Endothelial cell of umbilical vein (primary cell): ENCODE measurements at regions not wholly inside any gene's neighbourhood (a gene's known extent, or its start where the extent isn't known, plus 50 kb on each side); places are given as distances from the start of the nearest gene placed in this dataset.

Experiments used
- BruUV-seq: library from RNA; stranded (reverse); fragments of 400-500 nt; replicated peaks from 2 replicates; lab custom pipeline; 2021; lab: Mats Ljungman, UMichigan
- CTCF ChIA-PET: fragments of 300-600, 350-600 bp; sonication (Branson Sonifier 250); formaldehyde crosslinking; loops from one replicate; lab custom pipeline; 2021; ENCODE audit warnings: antibody characterized with exemption, inconsistent platforms; lab: Charles Lee
- POLR2A ChIA-PET: fragments of 300-600, 350-600 bp; sonication (Branson Sonifier 250); formaldehyde crosslinking; loops from one replicate; lab custom pipeline; 2021; ENCODE audit warnings: antibody characterized with exemption, inconsistent platforms; lab: Charles Lee
- DNase-seq: peaks from one replicate; pipeline ENCODE4 v3.0.0-alpha.2; 2011; ENCODE audit warnings: low read depth, low spot score
- FAIRE-seq: peaks from 2 replicates; lab custom pipeline; 2011; peaks lifted over from hg19 to GRCh38; lab: Jason Lieb, UNC
- H2AFZ ChIP-seq: 2 replicates; pipeline ENCODE4 v1.6.0; 2012; ENCODE audit warnings: low read depth, low read length, control low read depth, inconsistent platforms
- H3K27ac ChIP-seq: 2 replicates; pipeline ENCODE4 v1.5.1; 2011; ENCODE audit warnings: low read depth, mild to moderate bottlenecking, control low read depth, low read length, moderate library complexity; ENCODE audit not compliant: insufficient read depth
- H3K27me3 ChIP-seq, 2 experiments: 2 replicates each; pipeline versions ENCODE4 v1.6.0 to v1.6.1; 2011; ENCODE audit warnings: low read length in 2 of 2, mixed read lengths in 1 of 2; ENCODE audit not compliant: control insufficient read depth in 2 of 2, insufficient read depth in 2 of 2
- H3K36me3 ChIP-seq, 2 experiments: 2 replicates in 1 of 2; 3 replicates in 1 of 2; pipeline ENCODE4 v1.5.1; 2011; ENCODE audit warnings: low read length in 2 of 2, mild to moderate bottlenecking in 1 of 2, moderate library complexity in 1 of 2; ENCODE audit not compliant: control insufficient read depth in 2 of 2, insufficient read depth in 2 of 2; ENCODE audit errors: extremely low read depth in 1 of 2
- H3K4me1 ChIP-seq: 3 replicates; pipeline ENCODE4 v1.5.1; 2011; ENCODE audit warnings: mild to moderate bottlenecking, low read length; ENCODE audit not compliant: control insufficient read depth, insufficient read depth; ENCODE audit errors: extremely low read depth
- H3K4me2 ChIP-seq: 2 replicates; pipeline ENCODE4 v1.6.1; 2011; ENCODE audit warnings: low read length, control low read depth, mixed read lengths; ENCODE audit not compliant: insufficient read depth
- H3K4me3 ChIP-seq, 3 experiments: fragments of 200-600 bp in 1 of 3; sonication (generic), shearing (Covaris generic) in 1 of 3; replicated peaks in 1 of 3; 2 replicates each; pipeline ENCODE4 v1.5.1; 2011 to 2016; ENCODE audit warnings: control low read depth in 3 of 3, low read length in 3 of 3, mild to moderate bottlenecking in 2 of 3, inconsistent platforms in 1 of 3, low read depth in 1 of 3, moderate library complexity in 1 of 3; ENCODE audit not compliant: insufficient read depth in 1 of 3
- H3K79me2 ChIP-seq: 2 replicates; pipeline ENCODE4 v1.6.0; 2012; ENCODE audit warnings: low read length, inconsistent platforms; ENCODE audit not compliant: control insufficient read depth, insufficient read depth
- H3K9ac ChIP-seq: replicated peaks from 2 replicates; pipeline ENCODE3; 2011; ENCODE audit warnings: low read length, control low read depth; ENCODE audit not compliant: insufficient read depth; ENCODE audit errors: extremely low read depth
- H3K9me1 ChIP-seq: replicated peaks from 3 replicates; pipeline ENCODE4 v1.6.0; 2011; ENCODE audit warnings: mild to moderate bottlenecking, low read length; ENCODE audit not compliant: control insufficient read depth, insufficient read depth; ENCODE audit errors: extremely low read depth
- H3K9me3 ChIP-seq: replicated peaks from 2 replicates; pipeline ENCODE4 v1.5.1; 2012; ENCODE audit warnings: low read length, inconsistent platforms; ENCODE audit not compliant: control insufficient read depth, insufficient read depth
- H4K20me1 ChIP-seq: replicated peaks from 2 replicates; pipeline ENCODE3; 2011; ENCODE audit warnings: mild to moderate bottlenecking, low read length; ENCODE audit not compliant: control insufficient read depth, insufficient read depth; ENCODE audit errors: extremely low read depth
- CTCF ChIP-seq, 2 donors: IDR thresholded peaks; 1 replicate in 1 of 2; 2 replicates in 1 of 2; pipeline ENCODE4 v1.5.1; 2011; ENCODE audit warnings: low read length in 2 of 2, mild to moderate bottlenecking in 2 of 2, moderate library complexity in 2 of 2, control low read depth in 1 of 2, inconsistent platforms in 1 of 2, low read depth in 1 of 2; ENCODE audit not compliant: insufficient read depth in 1 of 2; ENCODE audit errors: extremely low read depth in 1 of 2
- EZH2 ChIP-seq: IDR thresholded peaks from 2 replicates; pipeline ENCODE4 v1.6.1; 2012; ENCODE audit warnings: borderline replicate concordance, low read depth, mild to moderate bottlenecking, moderate library complexity, low read length, inconsistent platforms; ENCODE audit not compliant: severe bottlenecking
- FOS ChIP-seq: IDR thresholded peaks from 2 replicates; pipeline ENCODE4 v1.6.1; 2011; ENCODE audit warnings: mild to moderate bottlenecking, low read length, moderate library complexity, borderline replicate concordance; ENCODE audit not compliant: insufficient read depth
- GATA2 ChIP-seq: IDR thresholded peaks from 2 replicates; pipeline ENCODE4 v1.7.0; 2011; ENCODE audit warnings: low read depth, mild to moderate bottlenecking, moderate library complexity, mixed read lengths, low read length; ENCODE audit not compliant: insufficient read length, insufficient read depth
- JUN ChIP-seq: IDR thresholded peaks from 2 replicates; pipeline ENCODE4 v1.6.1; 2011; ENCODE audit warnings: borderline replicate concordance, low read depth; ENCODE audit not compliant: insufficient read length, insufficient read depth
- MAX ChIP-seq: IDR thresholded peaks from 2 replicates; pipeline ENCODE4 v1.6.1; 2011; ENCODE audit not compliant: insufficient read depth, insufficient read length
- MYC ChIP-seq: IDR thresholded peaks from one replicate; pipeline ENCODE4 v1.6.1; 2011; ENCODE audit warnings: mild to moderate bottlenecking, low read depth, low read length
- POLR2A ChIP-seq: IDR thresholded peaks from 2 replicates; pipeline ENCODE4 v1.6.1; 2012; ENCODE audit warnings: low read depth, mild to moderate bottlenecking, control low read depth, low read length
- POLR2AphosphoS5 ChIP-seq: IDR thresholded peaks from 2 replicates; pipeline ENCODE4 v1.6.1; 2012; ENCODE audit warnings: low read depth, mild to moderate bottlenecking, control low read depth, low read length, moderate library complexity; ENCODE audit not compliant: insufficient read depth
- dilution Hi-C: fragments of 300-500 bp; cut with MboI; formaldehyde crosslinking; loops from one replicate; pipeline ENCODE4 v1.15.0; 2019; ENCODE audit warnings: low sequenced_read_pairs; ENCODE audit not compliant: extremely low pct_ligation_motif_present
- intact Hi-C: fragments of 100-400 bp; cut with micrococcal nuclease; formaldehyde crosslinking; loops from one replicate; pipeline ENCODE4 v1.10.0; 2022

- BruUV-seq, result no TSS peak
- CTCF ChIA-PET, result no interaction called here
- Histone ChIP-seq H3K27ac (no peak overlapping the region), H4K20me1 (no peaks in the 10 kb centered on the region), H3K4me3 (no peak overlapping the region), H3K36me3 (no peaks in the 10 kb centered on the region), H3K9me3 (no peaks in the 10 kb centered on the region), H3K4me2 (no peak overlapping the region), H3K9me1 (no peaks in the 10 kb centered on the region), H3K4me1 (no peaks in the 10 kb centered on the region), H3K79me2 (no peaks in the 10 kb centered on the region), H3K9ac (no peak overlapping the region), H3K27me3 (no peaks in the 10 kb centered on the region), H2AFZ (no peak overlapping the region)
- intact Hi-C loops (no loop called here), dilution Hi-C loops (no loop called here)
- POLR2A ChIA-PET, result no interaction called here
- FAIRE-seq, result no peak
- TF ChIP-seq EZH2 (no peak), MYC (no peak), FOS (no peak), POLR2A (no peak), CTCF (IDR thresholded peaks at IDR 0.05; ENCODE audit: extremely low read depth in 1 of 2, insufficient read depth in 1 of 2, low read depth in 1 of 2, low read length in 2 of 2) (no peak), GATA2 (no peak), JUN (no peak), POLR2AphosphoS5 (no peak), MAX (no peak)
- no peak for DNase-seq
These were observed 70.1 kb upstream of the TMPRSS2 start for GRCh38 chr21:41578083-41578482.
